HG03460 (cell line): ENCODE measurements at regions not wholly inside any gene's neighbourhood (a gene's known extent, or its start where the extent isn't known, plus 50 kb on each side); places are given as distances from the start of the nearest gene placed in this dataset.
"Not testable (repeated sequence)": the region's sequence is repeated elsewhere in the genome, so short reads cannot be mapped to it uniquely, and the experiment has no call there.

Source experiments
- ATAC-seq: cut with Tn5 transposase; IDR thresholded peaks from one replicate; pipeline ENCODE4 v1.9.1; 2021; ENCODE audit not compliant: unreplicated experiment

DNA sequence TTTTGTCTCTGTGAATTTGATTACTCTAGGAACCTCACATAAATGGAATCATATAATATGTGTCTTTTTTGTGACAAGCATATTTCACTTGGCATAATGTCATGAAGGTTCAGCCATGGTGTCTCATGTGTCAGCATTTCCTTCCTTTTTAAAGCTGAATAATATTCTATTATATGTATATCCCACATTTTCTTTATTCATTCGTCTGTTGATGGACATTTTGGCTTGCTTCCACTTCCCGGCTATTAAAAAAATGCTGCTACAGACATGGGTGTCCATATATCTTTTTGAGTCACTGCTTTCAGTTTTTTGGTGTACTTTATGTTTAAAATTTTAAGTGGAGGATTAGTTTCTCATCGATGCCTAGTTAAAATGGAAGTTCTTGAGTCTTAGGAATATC is 59.8 kb upstream of the C5orf63 start:
- ATAC-seq, result no peak

DNA sequence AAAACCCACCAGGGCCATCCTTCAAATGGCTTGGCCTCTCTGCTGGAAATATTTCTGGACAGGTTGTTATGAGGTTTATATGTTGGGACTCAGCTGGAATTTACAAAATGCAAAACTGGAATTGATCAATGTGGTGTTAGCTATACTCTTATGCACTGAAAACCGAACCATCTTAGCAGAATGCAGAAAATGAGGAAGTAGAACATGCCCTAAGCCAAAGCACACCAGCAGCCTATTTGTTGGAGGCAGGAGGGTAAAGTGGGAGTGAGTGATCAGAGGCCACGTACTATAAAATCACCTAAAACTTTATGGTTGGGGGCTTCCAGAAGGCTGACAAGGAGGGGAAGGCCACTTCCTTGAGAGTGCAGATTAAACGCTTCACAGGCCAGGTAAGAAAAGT is 63.6 kb upstream of the C5orf63 start:
- ATAC-seq, result no peak

DNA sequence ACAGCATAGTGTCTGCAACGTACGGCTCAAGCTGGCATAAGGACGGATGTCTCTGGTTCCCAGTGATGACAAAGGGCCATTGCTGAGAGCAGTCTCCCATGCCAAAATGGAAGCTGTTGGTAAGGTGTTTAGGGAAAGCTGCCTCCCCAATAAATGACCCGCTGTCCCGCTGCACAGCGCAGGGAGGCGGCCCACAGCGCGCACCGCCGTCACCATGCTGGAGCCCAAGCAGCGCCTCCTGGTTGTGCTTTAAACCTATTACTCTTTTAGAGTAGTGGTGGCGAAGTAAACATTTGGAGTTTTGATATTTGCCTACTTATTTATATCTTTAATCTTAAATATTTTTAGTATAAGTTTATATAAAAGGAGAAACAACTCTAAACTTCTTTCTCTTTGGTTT is 70.4 kb upstream of the C5orf63 start:
- no peak for ATAC-seq

DNA sequence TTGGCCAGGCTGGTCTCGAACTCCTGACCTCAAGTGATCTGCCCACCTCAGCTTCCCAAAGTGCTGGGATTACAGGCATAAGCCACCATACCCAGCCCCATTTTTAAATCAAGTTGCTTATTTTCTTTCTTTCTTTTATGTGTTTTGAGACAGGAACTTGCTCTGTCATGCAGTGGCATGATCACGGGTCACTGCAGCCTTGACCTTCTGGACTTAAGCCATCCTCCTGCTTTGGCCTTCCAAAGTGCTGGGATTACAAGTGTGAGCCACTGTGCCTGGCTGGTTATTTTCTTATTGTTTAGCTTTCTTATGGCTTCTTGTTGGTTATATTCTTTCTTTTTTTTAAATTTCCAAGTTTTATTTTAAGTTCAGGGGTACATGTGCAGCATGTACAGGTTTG is 79.7 kb upstream of the C5orf63 start:
- no peak for ATAC-seq

DNA sequence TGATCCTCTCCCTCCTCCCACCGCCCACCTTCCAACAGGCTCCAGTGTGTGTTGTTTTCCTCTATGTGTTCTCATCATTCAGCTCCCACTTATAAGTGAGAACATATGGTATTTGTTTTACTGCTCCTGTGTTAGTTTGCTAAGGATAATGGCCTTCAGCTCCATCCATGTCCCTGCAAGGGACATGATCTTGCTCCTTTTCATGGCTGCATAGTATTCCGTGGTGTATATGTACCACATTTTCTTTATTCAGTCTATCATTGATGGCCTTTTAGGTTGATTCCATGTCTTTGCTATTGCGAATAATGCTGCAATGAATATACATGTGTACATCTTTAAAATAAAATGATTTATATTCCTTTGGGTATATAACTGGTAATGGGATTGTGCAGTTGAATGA is 80.2 kb upstream of the C5orf63 start:
- ATAC-seq, result no peak

DNA sequence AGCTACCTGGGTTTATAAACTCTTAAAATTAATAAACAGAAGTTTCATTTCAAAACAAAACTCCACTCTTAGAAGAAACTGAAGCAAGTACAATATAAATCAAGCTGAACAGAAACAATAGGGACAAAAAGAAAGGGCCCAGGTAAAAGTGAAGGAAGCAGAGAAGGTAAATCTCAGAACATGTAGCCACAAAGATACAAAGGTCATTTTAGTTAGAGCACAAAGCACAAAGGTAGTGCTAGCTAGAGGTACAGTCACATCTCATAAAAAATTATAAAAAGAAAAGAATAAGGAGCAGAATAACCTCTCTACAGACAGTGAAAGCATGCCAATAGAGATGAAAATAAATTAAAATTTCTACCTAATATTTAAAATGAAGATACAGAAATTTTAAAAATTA is 90.4 kb upstream of the C5orf63 start:
- ATAC-seq, result no peak

DNA sequence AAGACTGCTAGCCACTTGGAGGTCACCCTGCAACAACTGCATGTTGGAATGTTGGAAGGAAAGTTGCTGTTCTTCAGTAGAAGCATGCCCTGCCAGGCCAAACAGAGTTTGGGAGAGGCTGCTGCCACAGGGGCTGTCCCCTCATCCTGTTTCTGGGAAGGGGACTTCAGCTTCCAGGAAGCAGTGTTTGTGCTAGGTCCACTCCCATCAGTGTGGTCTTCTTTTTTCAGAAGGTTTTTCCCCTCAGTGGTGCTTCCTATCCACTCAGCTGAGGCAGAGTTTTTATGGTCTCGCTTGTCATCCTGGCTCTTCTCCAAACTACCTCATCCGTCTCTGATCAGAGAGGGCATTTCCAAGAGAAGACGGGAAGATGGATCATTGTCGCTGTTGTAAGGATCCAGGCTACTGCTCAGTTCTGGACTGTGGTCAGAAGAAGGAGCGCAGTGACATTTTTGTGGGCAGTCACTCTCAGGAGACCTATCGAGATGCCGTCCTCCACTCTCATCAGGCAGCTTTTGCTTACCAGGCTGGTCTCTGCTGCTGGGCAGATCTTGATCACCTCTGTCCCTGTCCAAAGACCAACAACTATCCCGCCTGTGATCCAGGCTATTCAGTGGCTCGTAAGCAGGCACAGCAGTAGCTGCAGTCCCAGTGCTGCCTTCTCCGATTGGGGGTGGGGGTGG is 97.8 kb upstream of the C5orf63 start:
- ATAC-seq, result no peak

DNA sequence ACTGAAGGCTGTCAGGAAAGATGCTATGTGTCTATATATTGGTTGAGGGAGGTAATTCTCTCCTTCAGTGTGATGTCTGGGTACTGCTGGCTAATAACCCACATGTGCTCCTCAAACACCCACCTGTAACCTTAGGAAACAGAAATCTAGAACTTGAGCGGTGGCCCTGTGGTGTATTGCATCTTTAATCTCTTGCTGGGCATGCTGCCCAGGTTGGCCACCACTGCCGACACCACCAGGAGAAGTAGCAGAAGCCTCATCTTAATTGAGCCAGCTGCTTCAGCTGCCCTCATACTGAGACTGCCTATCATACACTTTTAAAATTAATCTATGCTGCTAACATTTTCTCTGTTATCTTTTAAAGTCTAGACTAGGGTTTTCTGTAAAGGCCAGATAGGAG is 103.5 kb upstream of the C5orf63 start:
- ATAC-seq, result no peak

DNA sequence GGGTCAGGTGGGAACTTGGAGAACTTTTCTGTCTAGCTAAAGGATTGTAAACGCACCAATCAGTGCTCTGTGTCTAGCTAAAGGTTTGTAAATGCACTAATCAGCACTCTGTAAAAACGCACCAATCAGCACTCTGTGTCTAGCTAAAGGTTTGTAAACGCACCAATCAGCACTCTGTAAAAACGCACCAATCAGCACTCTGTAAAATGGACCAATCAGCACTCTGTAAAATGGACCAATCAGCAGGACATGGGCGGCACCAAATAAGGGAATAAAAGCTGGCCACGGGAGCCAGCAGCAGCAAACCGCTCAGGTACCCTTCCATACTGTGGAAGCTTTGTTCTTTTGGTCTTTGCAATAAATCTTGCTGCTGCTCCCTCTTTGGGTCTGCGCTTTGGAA is 108.0 kb upstream of the MEGF10 start:
- not testable (repeated sequence) for ATAC-seq

DNA sequence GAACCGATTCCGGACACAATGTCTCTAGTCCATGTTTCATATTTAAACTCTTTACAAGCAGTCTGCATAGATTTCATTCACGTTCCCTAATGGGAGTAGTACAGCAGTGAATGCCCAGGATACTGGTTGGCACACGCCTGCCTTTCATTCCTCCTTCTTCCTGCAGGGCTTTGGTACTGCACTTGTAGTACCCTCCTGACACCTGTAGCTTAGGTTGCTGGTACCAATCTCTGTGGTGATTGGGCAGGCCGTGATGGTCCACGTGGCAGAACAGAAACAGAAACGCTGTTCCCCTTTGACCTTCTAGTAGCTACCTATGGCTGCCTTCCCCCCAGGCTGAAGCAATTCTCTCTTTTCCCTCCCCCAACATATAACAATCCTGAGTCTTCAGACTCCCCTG is 107.3 kb upstream of the MEGF10 start:
- ATAC-seq, result no peak

DNA sequence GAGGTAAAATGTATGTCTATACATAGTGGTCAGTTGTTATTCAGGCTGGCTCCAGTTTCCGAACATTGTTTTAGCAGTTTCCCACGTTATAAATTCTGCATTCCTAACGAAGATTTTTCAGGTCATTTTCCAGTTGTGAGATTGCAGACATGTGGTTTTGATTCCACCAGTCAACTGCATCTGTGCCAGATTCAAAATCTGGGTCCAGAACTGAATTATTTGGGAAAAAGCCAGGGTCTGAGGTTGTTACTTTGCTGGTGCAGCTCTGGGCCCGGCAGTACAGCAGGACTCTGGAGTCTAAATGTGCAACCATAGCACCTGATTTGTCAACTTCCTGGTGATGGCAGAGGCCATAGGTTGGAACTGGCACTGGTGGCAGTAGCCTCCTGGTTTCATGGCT is 105.7 kb upstream of the MEGF10 start:
- ATAC-seq, result no peak

DNA sequence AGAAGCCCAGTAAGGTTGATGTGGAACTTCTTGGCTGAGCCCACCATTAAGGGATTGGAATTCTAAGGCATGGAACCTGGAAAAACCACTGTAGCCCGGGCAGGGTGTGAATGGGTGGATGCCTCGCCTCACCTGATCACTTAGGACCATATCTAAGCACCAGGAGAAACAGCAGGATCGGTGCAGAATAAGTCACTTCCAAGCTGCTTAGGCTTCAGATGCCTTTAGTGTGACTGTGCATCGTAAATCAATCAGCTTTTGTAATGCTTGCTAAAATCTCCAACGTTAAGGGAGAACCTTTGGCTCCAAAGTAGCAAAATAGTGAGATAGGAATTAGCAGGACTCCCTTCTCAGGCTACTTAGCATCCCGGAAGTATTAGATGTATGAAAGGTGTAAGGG is 103.9 kb upstream of the MEGF10 start:
- ATAC-seq, result no peak

DNA sequence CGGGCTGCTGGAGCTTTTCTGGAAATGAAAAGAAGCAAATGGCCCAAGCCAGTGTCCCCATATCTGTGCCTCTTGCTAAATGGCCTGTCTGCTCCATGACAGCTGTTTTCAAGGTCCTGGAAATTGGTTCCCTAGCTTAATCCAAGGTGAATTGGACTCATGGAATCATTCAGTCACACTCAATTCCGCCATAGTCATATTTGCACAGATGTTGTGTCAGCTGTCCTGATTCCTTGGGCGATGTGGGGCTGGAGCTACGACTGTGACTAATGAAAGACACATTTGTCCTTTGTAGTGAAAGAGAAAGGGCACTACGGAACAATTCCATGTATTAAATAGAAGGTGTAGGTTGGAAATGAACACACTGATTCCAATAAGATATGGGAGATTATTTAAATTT is 102.9 kb upstream of the MEGF10 start:
- no peak for ATAC-seq

DNA sequence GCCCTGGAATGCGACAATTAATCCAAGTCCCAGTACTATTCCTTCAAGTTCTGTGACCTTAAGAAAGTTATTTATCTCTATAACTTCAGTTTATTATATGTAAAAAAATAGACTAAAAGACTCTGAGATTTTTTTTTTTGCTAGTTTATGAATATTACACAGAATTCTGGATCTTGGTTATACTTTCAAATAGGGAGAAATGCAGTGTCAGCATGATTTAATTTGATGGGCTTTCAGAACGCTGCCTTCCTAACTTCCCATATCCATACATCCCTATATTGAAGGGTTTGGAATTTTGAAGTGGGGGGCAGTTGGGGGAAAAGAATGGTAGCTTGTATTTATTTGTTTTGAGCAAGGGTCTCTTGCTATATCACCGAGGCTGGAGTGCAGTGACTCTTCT is 98.4 kb upstream of the MEGF10 start:
- no peak for ATAC-seq

DNA sequence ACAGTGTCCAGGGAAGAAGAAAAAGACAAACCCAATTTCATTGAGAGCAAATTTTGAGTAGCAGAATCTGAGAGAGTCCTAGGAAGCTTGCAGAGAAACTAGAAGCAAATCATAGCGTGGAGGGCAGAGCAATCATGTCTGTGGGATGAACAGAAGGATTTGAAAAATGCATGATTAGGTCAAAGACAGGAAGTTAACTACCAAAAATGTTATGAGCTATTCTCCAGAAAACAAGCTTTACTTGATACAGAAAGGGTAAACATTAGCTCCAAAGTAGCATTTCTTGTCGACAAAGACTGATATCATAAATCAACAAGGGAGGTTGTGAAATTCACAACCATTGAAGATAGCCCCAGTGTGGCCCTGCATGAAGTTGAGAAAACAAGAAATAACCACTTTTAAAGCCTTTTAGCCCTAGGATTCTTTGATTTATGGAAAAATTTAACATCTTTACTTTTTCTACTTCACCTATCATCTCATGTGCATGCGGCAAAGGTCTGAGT is 97.7 kb upstream of the MEGF10 start:
- no peak for ATAC-seq

DNA sequence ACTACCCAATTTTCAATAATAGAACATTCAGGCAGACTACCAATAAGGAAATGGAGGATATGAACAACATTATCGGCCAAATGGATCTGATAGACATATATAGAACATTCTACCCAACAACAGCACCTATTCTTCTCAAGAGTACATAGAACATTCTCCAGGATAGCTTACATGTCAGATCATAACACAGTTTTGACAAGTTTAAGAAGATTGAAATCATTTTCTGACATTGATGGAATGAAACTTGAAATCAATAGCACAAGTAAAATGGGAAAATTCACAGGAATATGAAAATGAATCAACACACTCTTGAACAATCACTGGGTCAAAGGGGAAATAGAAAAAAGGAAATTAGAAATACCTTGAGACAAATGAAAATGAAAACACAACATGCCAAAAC is 94.6 kb upstream of the MEGF10 start:
- ATAC-seq, result no peak

DNA sequence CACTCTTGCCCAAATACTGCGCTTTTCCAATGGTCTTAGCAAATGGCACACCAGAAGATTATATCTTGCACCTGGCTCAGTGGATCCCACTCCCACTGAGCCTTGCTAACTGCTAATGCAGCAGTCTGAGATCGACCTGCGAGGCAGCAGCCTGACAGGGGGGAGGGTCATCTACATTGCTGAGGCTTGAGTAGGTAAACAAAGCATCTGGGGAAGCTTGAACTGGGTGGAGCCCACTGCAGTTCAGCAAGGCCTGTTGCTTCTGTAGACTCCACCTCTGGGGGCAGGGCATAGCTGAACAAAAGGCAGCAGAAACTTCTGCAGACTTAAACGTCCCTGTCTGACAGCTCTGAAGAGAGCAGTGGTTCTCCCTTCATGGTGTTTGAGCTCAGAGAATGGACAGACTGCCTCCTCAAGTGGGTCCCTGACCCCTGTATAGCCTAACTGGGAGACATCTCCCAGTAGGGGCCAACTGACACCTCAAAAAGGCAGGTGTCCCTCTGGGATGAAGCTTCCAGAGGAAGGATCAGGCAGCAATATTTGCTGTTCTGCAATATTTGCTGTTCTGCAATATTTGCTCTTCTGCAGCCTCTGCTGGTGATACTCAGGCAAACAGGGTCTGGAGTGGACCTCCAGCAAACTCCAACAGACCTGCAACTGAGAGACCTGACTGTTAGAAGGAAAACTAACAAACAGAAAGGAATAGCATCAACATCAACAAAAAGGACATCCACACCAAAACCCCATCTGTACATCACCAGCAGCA is 93.0 kb upstream of the MEGF10 start:
- not testable (repeated sequence) for ATAC-seq

DNA sequence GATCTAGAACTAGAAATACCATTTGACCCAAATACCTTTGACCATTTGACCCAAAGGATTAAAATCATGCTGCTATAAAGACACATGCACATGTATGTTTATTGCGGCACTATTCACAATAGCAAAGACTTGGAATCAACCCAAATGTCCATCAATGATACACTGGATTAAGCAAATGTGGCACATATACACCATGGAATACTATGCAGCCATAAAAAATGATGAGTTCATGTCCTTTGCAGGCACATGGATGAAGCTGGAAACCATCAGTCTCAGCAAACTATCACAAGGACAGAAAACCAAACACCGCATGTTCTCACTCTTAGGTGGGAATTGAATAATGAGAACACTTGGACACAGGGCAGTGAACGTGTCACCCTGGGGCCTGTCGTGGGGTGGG is 87.9 kb upstream of the MEGF10 start:
- ATAC-seq, result not testable (repeated sequence)

DNA sequence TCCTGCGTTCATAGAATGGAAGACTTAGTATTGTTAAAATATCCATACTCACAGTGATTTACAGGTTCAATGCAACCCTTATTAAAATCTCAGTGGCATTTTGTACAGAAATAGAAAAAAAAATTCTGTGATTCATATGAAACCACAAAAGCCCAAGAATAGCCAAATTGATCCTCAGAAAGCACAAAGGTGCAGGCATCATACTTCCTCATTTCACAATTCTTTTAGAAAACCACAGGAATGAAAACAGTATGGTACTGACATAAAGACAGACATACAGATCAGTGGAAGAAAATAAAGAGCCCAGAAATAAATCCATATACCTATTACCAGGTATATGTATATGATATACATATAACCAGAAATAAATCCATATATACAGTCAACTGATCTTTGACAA is 86.8 kb upstream of the MEGF10 start:
- ATAC-seq, result no peak

DNA sequence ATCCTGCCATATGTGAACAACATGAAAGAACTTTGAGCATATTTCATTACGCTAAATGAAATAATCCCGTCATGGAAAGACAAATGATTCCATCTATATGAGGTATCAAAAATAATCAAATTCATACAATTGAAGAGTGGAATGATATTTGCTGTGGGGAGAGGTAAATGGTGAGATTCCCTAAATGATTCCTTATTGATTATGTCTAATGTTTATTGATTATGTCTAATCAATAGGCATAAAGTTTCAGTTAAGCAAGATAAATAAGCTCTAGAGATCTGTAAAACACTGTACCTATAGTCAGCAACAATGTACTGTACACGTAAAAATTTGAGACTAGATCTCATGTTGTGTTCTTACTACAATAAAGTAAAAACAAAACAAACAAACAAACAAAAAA is 85.4 kb upstream of the MEGF10 start:
- no peak for ATAC-seq

DNA sequence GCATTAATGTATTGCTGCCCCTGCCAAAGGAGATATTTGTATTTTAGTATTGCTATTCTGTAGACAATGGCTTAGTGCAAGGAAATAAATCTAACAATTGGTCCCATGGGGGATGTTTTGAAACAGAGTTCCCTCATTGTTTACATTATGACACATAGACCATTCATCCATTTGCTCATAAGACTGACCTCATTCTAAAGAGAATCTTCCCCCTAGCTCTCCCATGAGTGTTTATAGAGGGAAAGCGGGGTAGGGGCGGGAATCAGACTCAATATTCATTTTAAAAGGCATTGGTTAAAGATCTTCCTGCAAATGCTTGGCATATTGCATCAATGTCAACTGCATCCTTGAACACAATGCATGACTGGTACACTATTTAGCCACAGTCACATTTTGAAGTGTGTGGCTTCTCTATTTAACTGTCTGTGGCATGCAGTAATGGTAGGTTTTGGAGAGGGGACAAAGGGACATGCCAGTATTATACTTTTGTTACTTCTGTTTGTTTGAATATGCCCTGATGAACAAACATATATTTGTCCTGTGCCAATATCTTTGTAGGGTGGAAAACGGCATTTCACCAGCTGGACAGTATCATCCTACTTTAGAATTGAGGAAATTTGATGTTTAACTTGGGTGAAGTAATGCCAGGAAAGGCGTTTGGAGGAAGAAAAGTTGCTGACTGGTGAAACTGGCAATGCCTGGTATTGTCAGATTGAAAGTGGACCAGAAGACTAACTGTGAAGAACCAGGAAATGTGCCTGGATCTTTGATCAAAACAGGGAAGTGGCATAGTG is 84.1 kb upstream of the MEGF10 start:
- no peak for ATAC-seq

DNA sequence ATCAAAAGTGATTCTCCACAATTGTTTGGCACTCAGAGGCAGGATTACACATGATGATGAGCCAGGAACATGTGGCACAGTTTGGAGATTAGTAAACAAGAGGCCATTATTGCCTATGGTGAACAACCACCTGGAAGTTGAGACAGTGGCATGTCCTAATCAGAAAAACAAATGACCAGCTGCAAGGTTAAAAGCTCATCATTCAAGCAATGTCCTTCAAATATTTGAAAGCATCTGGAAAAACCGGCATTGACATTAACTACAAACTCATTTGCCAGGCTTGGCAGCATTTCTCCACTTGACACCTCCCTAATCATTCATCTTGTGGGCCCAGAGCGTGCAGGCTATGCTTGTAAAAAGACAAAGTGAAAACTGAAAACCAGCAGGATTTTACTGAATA is 80.6 kb upstream of the MEGF10 start:
- no peak for ATAC-seq
